ENCODE measurements at regions not wholly inside any gene's neighbourhood (a gene's known extent, or its start where the extent isn't known, plus 50 kb on each side); places are given as distances from the start of the nearest gene placed in this dataset.

- WGBS, 2 donors: 84 to 99% methylated on average over 4 of the region's 4 CpGs
- Histone ChIP-seq H3K36me3 (no peaks in the 10 kb centered on the region), H3K4me1 (peaks cover 3 to 6% (median 3%) of the 10 kb centered on the region in 3 donors), H3K27ac (no peak overlapping the region), H3K9me3 (no peaks in the 10 kb centered on the region), H3K27me3 (no peaks in the 10 kb centered on the region), H3K4me3 (no peak overlapping the region)
- ATAC-seq (peak in 2 of 4 donors; percentile 37 to 47), FAIRE-seq (no peak), DNase-seq (peak in 1 of 6 donors; percentile 22)
- no peak for TF ChIP-seq CTCF (IDR thresholded peaks at IDR 0.05)
- intact Hi-C loops (cut with DNase I): no loop called here
Observed at GRCh38 chr4:123503698-123504363, 107.2 kb downstream of the SPRY1 start.

- H3K9me3 ChIP-seq: no peaks in the 10 kb centered on the region
- TF ChIP-seq CTCF (IDR thresholded peaks at IDR 0.05): no peak
- H3K4me3 ChIP-seq: peak overlapping the region; percentile 22 to 59 (median 50)
- H3K4me1 ChIP-seq: peaks cover 3 to 6% (median 3%) of the 10 kb centered on the region in 3 donors
- WGBS, 2 donors: 2 to 3% methylated on average over 56 to 58 of the region's 58 CpGs
- H3K36me3 ChIP-seq: no peaks in the 10 kb centered on the region
- DNase-seq (peak; percentile 50 to 76 (median 56)), ATAC-seq (peak; percentile 77 to 88 (median 84)), FAIRE-seq (no peak)
- peak overlapping the region in 3 of 4 donors; percentile 62 to 78 (median 78) for H3K27ac ChIP-seq
- intact Hi-C loops (cut with DNase I): no loop called here
- no peaks in the 10 kb centered on the region for H3K27me3 ChIP-seq
Observed at GRCh38 chr4:123505095-123506010, 108.8 kb downstream of the SPRY1 start.

GRCh38 chr4:123506011-123506695, 109.6 kb downstream of the SPRY1 start:
- DNase-seq (no peak), ATAC-seq (peak in 1 of 4 donors; percentile 33), FAIRE-seq (no peak)
- H3K9me3 ChIP-seq: no peaks in the 10 kb centered on the region
- WGBS, 2 donors: 68 to 72% methylated on average over 17 of the region's 17 CpGs
- peak overlapping the region in 3 of 4 donors; percentile 62 to 78 (median 78) for H3K27ac ChIP-seq
- H3K27me3 ChIP-seq: no peaks in the 10 kb centered on the region
- H3K36me3 ChIP-seq: no peaks in the 10 kb centered on the region
- peaks cover 3 to 6% (median 3%) of the 10 kb centered on the region in 3 donors for H3K4me1 ChIP-seq
- intact Hi-C loops (cut with DNase I): no loop called here
- no peak for TF ChIP-seq CTCF (IDR thresholded peaks at IDR 0.05)
- H3K4me3 ChIP-seq: peak overlapping the region; percentile 22 to 59 (median 50)

- no peak for ATAC-seq
- no peak for DNase-seq
- no peak for TF ChIP-seq CTCF (IDR thresholded peaks at IDR 0.05)
- Histone ChIP-seq H3K27me3 (no peaks in the 10 kb centered on the region), H3K36me3 (no peaks in the 10 kb centered on the region), H3K9me3 (no peaks in the 10 kb centered on the region), H3K4me3 (no peak overlapping the region), H3K4me1 (peaks cover 3 to 6% (median 3%) of the 10 kb centered on the region in 3 donors), H3K27ac (no peak overlapping the region)
- intact Hi-C loops (cut with DNase I): no loop called here
- WGBS, 2 donors: 59 to 69% methylated on average over 2 of the region's 2 CpGs
- no peak for FAIRE-seq
Observed at GRCh38 chr4:123507376-123507775, 110.8 kb downstream of the SPRY1 start.

Data from pancreas (tissue), 10 donors.